HCT116 (cell line): ENCODE measurements at regions not wholly inside any gene's neighbourhood (a gene's known extent, or its start where the extent isn't known, plus 50 kb on each side); places are given as distances from the start of the nearest gene placed in this dataset.
A peak's percentile ranks its signal among the peaks of the same experiment; 100 is the strongest.

Experiments used
- ATAC-seq: fragments of 200-7000 bp; cut with Tn5 transposase; 2 replicates; pipeline ENCODE4 v1.9.1; 2020; ENCODE audit warnings: mild to moderate bottlenecking, moderate library complexity
- BruUV-seq: library from RNA; stranded (reverse); fragments of 400-500 nt; replicated peaks from 2 replicates; lab custom pipeline; 2021; lab: Mats Ljungman, UMichigan
- CTCF ChIA-PET: fragments of 300-600 bp; sonication (Branson Sonifier 250); formaldehyde crosslinking; loops from one replicate; lab custom pipeline; 2021; ENCODE audit warnings: antibody characterized with exemption; lab: Charles Lee
- POLR2A ChIA-PET: fragments of 300-600, 350-600 bp; sonication (Branson Sonifier 250); formaldehyde crosslinking; loops from one replicate; lab custom pipeline; 2021; ENCODE audit warnings: antibody characterized with exemption; lab: Charles Lee
- RAD21 ChIA-PET, 2 experiments: fragments of 300-600 bp; sonication (Branson Sonifier 250); formaldehyde crosslinking; loops; one replicate each; lab custom pipeline; 2023; ENCODE audit warnings: low total read pairs in 2 of 2; ENCODE audit not compliant: uncharacterized antibody in 2 of 2, unreplicated experiment in 2 of 2, low non-redundant PET in 1 of 2; lab: Charles Lee
- DNase-seq: peaks from one replicate; pipeline ENCODE4 v3.0.0-alpha.2; 2010; ENCODE audit warnings: low read depth, low spot score
- H2AFZ ChIP-seq: fragments of 200-600 bp; shearing (Covaris generic), sonication (generic); 2 replicates; pipeline ENCODE4 v1.6.1; 2017; ENCODE audit warnings: low read depth, mixed run types, mixed read lengths, antibody characterized with exemption, low read length; ENCODE audit not compliant: poor library complexity, severe bottlenecking
- H3K27ac ChIP-seq: 2 replicates; pipeline ENCODE4 v1.5.1; 2012; ENCODE audit warnings: low read depth, low read length
- H3K27me3 ChIP-seq: fragments of 200-600 bp; sonication (generic); 2 replicates; pipeline ENCODE4 v1.6.1; 2016; ENCODE audit warnings: mixed run types, low read length, mixed read lengths; ENCODE audit not compliant: insufficient read depth
- H3K36me3 ChIP-seq, 2 experiments: fragments of 200-500 bp in 1 of 2; fragments of 200-600 bp in 1 of 2; sonication (Bioruptor generic) in 1 of 2; sonication (generic) in 1 of 2; 2 replicates each; pipeline versions ENCODE4 v1.5.1 to v1.6.1; 2014 to 2016; ENCODE audit warnings: low read length in 2 of 2, inconsistent platforms in 1 of 2, mixed read lengths in 1 of 2, mixed run types in 1 of 2; ENCODE audit not compliant: insufficient read depth in 2 of 2, control insufficient read depth in 1 of 2
- H3K4me1 ChIP-seq, 2 experiments: fragments of 200-600 bp in 1 of 2; sonication (generic) in 1 of 2; 2 replicates each; pipeline versions ENCODE4 v1.5.1 to v1.6.1; 2012 to 2017; ENCODE audit warnings: low read length in 2 of 2, inconsistent platforms in 1 of 2, mild to moderate bottlenecking in 1 of 2, mixed read lengths in 1 of 2, mixed run types in 1 of 2, moderate library complexity in 1 of 2; ENCODE audit not compliant: insufficient read depth in 2 of 2, control insufficient read depth in 1 of 2
- H3K4me2 ChIP-seq: fragments of 200-600 bp; sonication (generic); 2 replicates; pipeline ENCODE4 v1.6.1; 2017; ENCODE audit warnings: mixed run types, low read length, mixed read lengths
- H3K4me3 ChIP-seq, 2 experiments: fragments of 200-600 bp in 1 of 2; sonication (generic) in 1 of 2; replicated peaks in 1 of 2; 2 replicates each; pipeline ENCODE4 v1.5.1; 2011 to 2016; ENCODE audit warnings: low read length in 2 of 2, control low read depth in 1 of 2, low read depth in 1 of 2, mild to moderate bottlenecking in 1 of 2, mixed read lengths in 1 of 2, mixed run types in 1 of 2
- H3K79me2 ChIP-seq: fragments of 200-600 bp; sonication (generic); 2 replicates; pipeline ENCODE4 v1.6.1; 2017; ENCODE audit warnings: mild to moderate bottlenecking, mixed run types, low read length, moderate library complexity, mixed read lengths; ENCODE audit not compliant: insufficient read depth
- H3K9ac ChIP-seq: fragments of 200-600 bp; sonication (generic); 2 replicates; pipeline ENCODE4 v1.6.1; 2016; ENCODE audit warnings: low read length, mixed read lengths
- H3K9me2 ChIP-seq: fragments of 200-600 bp; sonication (generic), shearing (Covaris generic); 2 replicates; pipeline ENCODE4 v1.6.1; 2017; ENCODE audit warnings: mixed run types, mild to moderate bottlenecking, moderate library complexity; ENCODE audit not compliant: insufficient read depth
- H3K9me3 ChIP-seq, 2 experiments: fragments of 200-500 bp in 1 of 2; fragments of 200-600 bp in 1 of 2; sonication (Bioruptor generic) in 1 of 2; sonication (generic) in 1 of 2; 2 replicates each; pipeline ENCODE4 v1.6.1; 2014 to 2017; ENCODE audit warnings: low read length in 2 of 2, mixed read lengths in 2 of 2, inconsistent platforms in 1 of 2, low read depth in 1 of 2, mild to moderate bottlenecking in 1 of 2, mixed run types in 1 of 2, moderate library complexity in 1 of 2; ENCODE audit not compliant: control insufficient read depth in 1 of 2, insufficient read depth in 1 of 2
- H4K20me1 ChIP-seq: fragments of 200-600 bp; sonication (generic), shearing (Covaris generic); 2 replicates; pipeline ENCODE4 v1.6.1; 2017; ENCODE audit warnings: mixed run types, mild to moderate bottlenecking, moderate library complexity; ENCODE audit not compliant: insufficient read depth
- CBX3 ChIP-seq: IDR thresholded peaks from 2 replicates; pipeline ENCODE4 v1.6.1; 2012; ENCODE audit warnings: low read depth
- EGR1 ChIP-seq: IDR thresholded peaks from 2 replicates; pipeline ENCODE4 v1.6.1; 2012; ENCODE audit warnings: low read depth
- EZH2phosphoT487 ChIP-seq: fragments of 200-600 bp; IDR thresholded peaks from 2 replicates; pipeline ENCODE4 v1.6.1; 2018; ENCODE audit warnings: antibody characterized with exemption, borderline replicate concordance
- FOSL1 ChIP-seq: IDR thresholded peaks from 2 replicates; pipeline ENCODE4 v1.6.1; 2012; ENCODE audit warnings: low read depth
- POLR2A ChIP-seq: IDR thresholded peaks from 2 replicates; pipeline ENCODE4 v1.7.0; 2011; ENCODE audit warnings: borderline replicate concordance; ENCODE audit not compliant: insufficient read depth, insufficient read length; ENCODE audit errors: extremely low read depth
- POLR2AphosphoS5 ChIP-seq: IDR thresholded peaks from 2 replicates; pipeline ENCODE4 v1.6.1; 2011; ENCODE audit warnings: mild to moderate bottlenecking, low read depth, low read length, moderate library complexity
- RAD21 ChIP-seq: IDR thresholded peaks from 2 replicates; pipeline ENCODE4 v1.6.1; 2012; ENCODE audit warnings: low read depth, mild to moderate bottlenecking
- SRF ChIP-seq: IDR thresholded peaks from 2 replicates; pipeline ENCODE4 v1.6.1; 2012; ENCODE audit warnings: low read depth
- YY1 ChIP-seq: IDR thresholded peaks from 2 replicates; pipeline ENCODE4 v1.6.1; 2011; ENCODE audit warnings: low read length, low read depth, moderate library complexity, mild to moderate bottlenecking; ENCODE audit not compliant: insufficient replicate concordance; ENCODE audit errors: extremely low read depth
- intact Hi-C: fragments of 100-400 bp; cut with micrococcal nuclease; formaldehyde crosslinking; loops from 2 replicates; pipeline ENCODE4 v1.10.0; 2022
- TF ChIP-seq, protein P1 (sequence below), 3 experiments: fragments of 200-600 bp in 1 of 3; sonication (generic) in 1 of 3; IDR thresholded peaks in 2 of 3; conservative IDR thresholded peaks in 1 of 3; 2 replicates each; pipeline ENCODE4 v1.5.1; 2012 to 2017; ENCODE audit warnings: low read depth in 2 of 3, low read length in 2 of 3, antibody characterized with exemption in 1 of 3, borderline replicate concordance in 1 of 3, control low read depth in 1 of 3, mild to moderate bottlenecking in 1 of 3, mixed read lengths in 1 of 3, mixed run types in 1 of 3, moderate library complexity in 1 of 3; ENCODE audit not compliant: insufficient read depth in 1 of 3
- TF ChIP-seq, protein P2 (sequence below): IDR thresholded peaks from 2 replicates; pipeline ENCODE4 v1.6.1; 2012

DNA sequence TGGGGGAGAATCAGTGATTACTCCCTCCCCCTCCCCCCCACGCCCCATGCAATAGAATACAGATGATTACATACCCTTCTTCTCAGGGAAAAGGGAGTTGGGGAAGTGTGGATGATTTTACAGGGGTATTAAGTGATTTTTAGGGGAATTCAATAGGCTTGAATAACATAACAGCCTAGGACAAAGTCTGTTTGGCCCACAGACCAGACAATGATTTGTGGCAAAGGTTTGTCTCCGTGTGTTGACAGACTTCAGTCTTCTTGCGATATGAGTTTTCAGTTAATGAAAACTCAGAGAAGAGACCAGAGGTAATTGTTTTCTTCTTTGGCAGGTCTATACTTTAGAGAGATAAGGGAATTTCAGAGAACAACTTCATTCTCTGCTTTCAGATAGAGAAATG is 95.3 kb downstream of the OR2B2 start:
- no peaks in the 10 kb centered on the region for H3K27me3 ChIP-seq
- H3K27ac ChIP-seq = peak overlapping the region; percentile 88; the same call in 1 of the 2 replicates
- no peak overlapping the region for H2AFZ ChIP-seq
- H3K4me1 ChIP-seq = peaks cover 28 to 39% of the 10 kb centered on the region in 2 experiments
- H3K4me3 ChIP-seq = no peak overlapping the region
- H3K9me2 ChIP-seq = no peaks in the 10 kb centered on the region
- ATAC-seq (no peak), DNase-seq (no peak)
- no peaks in the 10 kb centered on the region for H3K79me2 ChIP-seq
- H3K4me2 ChIP-seq = no peak overlapping the region
- BruUV-seq = no TSS peak
- ChIA-PET CTCF (no interaction called here), RAD21 (no interaction called here), POLR2A (interaction anchor here (9.0 kb wide), 1 partner anchor 17 kb away, joined by 173 read pairs; a partner anchor contains a TSS)
- H3K9ac ChIP-seq = no peak overlapping the region
- H3K36me3 ChIP-seq = no peaks in the 10 kb centered on the region
- no peaks in the 10 kb centered on the region for H4K20me1 ChIP-seq
- no peak for TF ChIP-seq CBX3
- TF ChIP-seq POLR2AphosphoS5 = no peak
- no peak for TF ChIP-seq YY1
- TF ChIP-seq, protein P1, sequence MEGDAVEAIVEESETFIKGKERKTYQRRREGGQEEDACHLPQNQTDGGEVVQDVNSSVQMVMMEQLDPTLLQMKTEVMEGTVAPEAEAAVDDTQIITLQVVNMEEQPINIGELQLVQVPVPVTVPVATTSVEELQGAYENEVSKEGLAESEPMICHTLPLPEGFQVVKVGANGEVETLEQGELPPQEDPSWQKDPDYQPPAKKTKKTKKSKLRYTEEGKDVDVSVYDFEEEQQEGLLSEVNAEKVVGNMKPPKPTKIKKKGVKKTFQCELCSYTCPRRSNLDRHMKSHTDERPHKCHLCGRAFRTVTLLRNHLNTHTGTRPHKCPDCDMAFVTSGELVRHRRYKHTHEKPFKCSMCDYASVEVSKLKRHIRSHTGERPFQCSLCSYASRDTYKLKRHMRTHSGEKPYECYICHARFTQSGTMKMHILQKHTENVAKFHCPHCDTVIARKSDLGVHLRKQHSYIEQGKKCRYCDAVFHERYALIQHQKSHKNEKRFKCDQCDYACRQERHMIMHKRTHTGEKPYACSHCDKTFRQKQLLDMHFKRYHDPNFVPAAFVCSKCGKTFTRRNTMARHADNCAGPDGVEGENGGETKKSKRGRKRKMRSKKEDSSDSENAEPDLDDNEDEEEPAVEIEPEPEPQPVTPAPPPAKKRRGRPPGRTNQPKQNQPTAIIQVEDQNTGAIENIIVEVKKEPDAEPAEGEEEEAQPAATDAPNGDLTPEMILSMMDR (IDR thresholded peaks at IDR 0.05 in 2 of 3, conservative IDR thresholded peaks at IDR 0.05 in 1 of 3; ENCODE audit: borderline replicate concordance in 1 of 3, insufficient read depth in 1 of 3, low read depth in 2 of 3, low read length in 2 of 3) = no peak
- TF ChIP-seq RAD21 = no peak
- no peak for TF ChIP-seq EZH2phosphoT487
- TF ChIP-seq POLR2A = no peak
- no peak for TF ChIP-seq EGR1
- TF ChIP-seq, protein P2, sequence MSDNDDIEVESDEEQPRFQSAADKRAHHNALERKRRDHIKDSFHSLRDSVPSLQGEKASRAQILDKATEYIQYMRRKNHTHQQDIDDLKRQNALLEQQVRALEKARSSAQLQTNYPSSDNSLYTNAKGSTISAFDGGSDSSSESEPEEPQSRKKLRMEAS = no peak
- TF ChIP-seq FOSL1 = no peak
- TF ChIP-seq SRF = no peak
- intact Hi-C loops = no loop called here
- H3K9me3 ChIP-seq = peaks cover 0 to 3% of the 10 kb centered on the region in 2 experiments; a peak in 1 of 4 replicates
